ENCODE measurements at regions not wholly inside any gene's neighbourhood (a gene's known extent, or its start where the extent isn't known, plus 50 kb on each side); places are given as distances from the start of the nearest gene placed in this dataset.

DNA sequence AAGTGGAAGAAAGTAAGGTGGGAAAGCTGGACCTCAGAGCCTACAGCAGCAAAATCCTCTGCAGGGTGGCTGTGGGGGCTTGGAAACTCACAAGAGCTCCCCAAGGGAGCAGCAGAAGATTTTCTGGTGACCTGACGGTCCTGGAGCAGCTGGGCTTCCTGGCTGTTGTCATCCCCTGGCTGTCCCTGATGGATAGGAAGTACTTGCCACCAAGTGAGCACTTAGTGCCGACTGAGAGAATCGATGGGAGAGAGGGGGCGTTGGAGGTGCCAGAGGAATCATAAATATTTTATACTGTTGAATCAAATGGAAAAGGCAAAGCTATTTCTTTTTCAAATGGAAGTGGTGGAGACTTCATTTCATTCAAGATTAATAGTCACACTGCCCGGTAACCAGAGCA lies 167.1 kb upstream of the ITGB1 start:
- Histone ChIP-seq H3K4me2 (replicated peaks; ENCODE audit: low read depth, low read length, poor library complexity, severe bottlenecking) (no peak overlapping the region), H3K79me2 (ENCODE audit: control insufficient read depth, insufficient read depth, low read length) (no peaks in the 10 kb centered on the region), H2AFZ (ENCODE audit: insufficient read depth, low read depth, low read length, poor library complexity, severe bottlenecking) (no peak overlapping the region), H3K27ac (ENCODE audit: low read length in 2 of 2) (no peak overlapping the region), H3K9ac (ENCODE audit: low read length) (no peak overlapping the region), H3K4me1 (ENCODE audit: control insufficient read depth in 2 of 2, insufficient read depth in 2 of 2, low read length in 2 of 2) (peaks cover 6 to 25% of the 10 kb centered on the region in 2 donors), H3K9me3 (ENCODE audit: control extremely low read depth in 1 of 3, control insufficient read depth in 2 of 3, insufficient read depth in 1 of 3, low read length in 2 of 3) (peaks cover 0 to 3% (median 0%) of the 10 kb centered on the region in 3 donors), H4K20me1 (ENCODE audit: control insufficient read depth, insufficient read depth, low read length, poor library complexity, severe bottlenecking) (no peaks in the 10 kb centered on the region), H3K4me3 (ENCODE audit: control extremely low read depth in 1 of 5, extremely low read depth in 1 of 5, insufficient read depth in 1 of 5, low read depth in 2 of 5, low read length in 4 of 5) (no peak overlapping the region), H3K27me3 (replicated peaks in 1 of 4; ENCODE audit: control extremely low read depth in 1 of 4, control insufficient read depth in 3 of 4, insufficient read depth in 4 of 4, low read length in 3 of 4) (no peaks in the 10 kb centered on the region), H3K36me3 (replicated peaks in 1 of 2; ENCODE audit: control extremely low read depth in 1 of 2, control insufficient read depth in 1 of 2, extremely low read depth in 1 of 2, insufficient read depth in 2 of 2, low read length in 1 of 2) (no peaks in the 10 kb centered on the region)
- no peak for ATAC-seq (ENCODE audit: low read depth)
- POLR2A ChIA-PET = no interaction called here
- no peak overlapping the region for H3K4me3 Mint-ChIP-seq
- no peaks in the 10 kb centered on the region for H3K27me3 Mint-ChIP-seq
- no peak for TF ChIP-seq EZH2 (IDR thresholded peaks at IDR 0.05; ENCODE audit: borderline replicate concordance, insufficient read depth, low read depth, low read length, poor library complexity, severe bottlenecking)
- TF ChIP-seq, protein P1, sequence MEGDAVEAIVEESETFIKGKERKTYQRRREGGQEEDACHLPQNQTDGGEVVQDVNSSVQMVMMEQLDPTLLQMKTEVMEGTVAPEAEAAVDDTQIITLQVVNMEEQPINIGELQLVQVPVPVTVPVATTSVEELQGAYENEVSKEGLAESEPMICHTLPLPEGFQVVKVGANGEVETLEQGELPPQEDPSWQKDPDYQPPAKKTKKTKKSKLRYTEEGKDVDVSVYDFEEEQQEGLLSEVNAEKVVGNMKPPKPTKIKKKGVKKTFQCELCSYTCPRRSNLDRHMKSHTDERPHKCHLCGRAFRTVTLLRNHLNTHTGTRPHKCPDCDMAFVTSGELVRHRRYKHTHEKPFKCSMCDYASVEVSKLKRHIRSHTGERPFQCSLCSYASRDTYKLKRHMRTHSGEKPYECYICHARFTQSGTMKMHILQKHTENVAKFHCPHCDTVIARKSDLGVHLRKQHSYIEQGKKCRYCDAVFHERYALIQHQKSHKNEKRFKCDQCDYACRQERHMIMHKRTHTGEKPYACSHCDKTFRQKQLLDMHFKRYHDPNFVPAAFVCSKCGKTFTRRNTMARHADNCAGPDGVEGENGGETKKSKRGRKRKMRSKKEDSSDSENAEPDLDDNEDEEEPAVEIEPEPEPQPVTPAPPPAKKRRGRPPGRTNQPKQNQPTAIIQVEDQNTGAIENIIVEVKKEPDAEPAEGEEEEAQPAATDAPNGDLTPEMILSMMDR (IDR thresholded peaks at IDR 0.05) = no peak
- no peaks in the 10 kb centered on the region for H3K9me3 Mint-ChIP-seq (ENCODE audit: insufficient read depth)
- 80% methylated on average over 2 of the region's 5 CpGs for WGBS (ENCODE audit: insufficient coverage)
- peaks cover 31% of the 10 kb centered on the region for H3K4me1 Mint-ChIP-seq
- CTCF ChIA-PET = no interaction called here
- H3K27ac Mint-ChIP-seq = no peak overlapping the region
- intact Hi-C loops (cut with micrococcal nuclease) = no loop called here
- no peak for DNase-seq

DNA sequence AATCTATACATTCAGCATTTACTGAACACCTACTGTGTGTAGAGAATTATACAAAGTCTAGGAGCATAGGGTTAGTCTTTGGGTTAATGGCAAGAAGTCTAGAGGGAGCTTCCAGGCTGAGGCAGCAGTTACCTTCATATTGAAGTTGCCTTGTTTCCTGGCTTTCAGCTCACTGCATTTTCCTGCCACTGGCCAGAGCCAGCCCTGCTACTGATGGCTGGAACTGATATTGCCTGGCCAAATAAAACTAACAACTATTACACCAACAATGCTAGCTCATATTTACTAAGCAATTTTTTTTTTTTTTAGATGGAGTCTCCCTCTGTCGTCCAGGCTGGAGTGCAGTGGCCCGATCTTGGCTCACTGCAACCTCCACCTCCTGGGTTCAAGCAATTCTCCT lies 165.7 kb upstream of the ITGB1 start:
- CTCF ChIA-PET = interaction anchor here (0.8 to 1.0 kb wide), 2 partner anchors 8 to 32 kb away, joined by 3 read pairs; no protein-coding TSS in a partner anchor
- TF ChIP-seq, protein P1 (IDR thresholded peaks at IDR 0.05) = no peak
- TF ChIP-seq EZH2 (IDR thresholded peaks at IDR 0.05; ENCODE audit: borderline replicate concordance, insufficient read depth, low read depth, low read length, poor library complexity, severe bottlenecking) = no peak

More for the DNA sequence above, 165.7 kb upstream of the ITGB1 start:
- no peaks in the 10 kb centered on the region for H3K36me3 ChIP-seq (replicated peaks in 1 of 2; ENCODE audit: control extremely low read depth in 1 of 2, control insufficient read depth in 1 of 2, extremely low read depth in 1 of 2, insufficient read depth in 2 of 2, low read length in 1 of 2)
- Mint-ChIP-seq H3K27ac (no peak overlapping the region), H3K27me3 (no peaks in the 10 kb centered on the region), H3K4me1 (peaks cover 36% of the 10 kb centered on the region), H3K9me3 (ENCODE audit: insufficient read depth) (no peaks in the 10 kb centered on the region), H3K4me3 (no peak overlapping the region)
- no peak for ATAC-seq (ENCODE audit: low read depth)
- H4K20me1 ChIP-seq (ENCODE audit: control insufficient read depth, insufficient read depth, low read length, poor library complexity, severe bottlenecking) = no peaks in the 10 kb centered on the region
- H3K9me3 ChIP-seq (ENCODE audit: control extremely low read depth in 1 of 3, control insufficient read depth in 2 of 3, insufficient read depth in 1 of 3, low read length in 2 of 3) = peaks cover 0 to 3% (median 0%) of the 10 kb centered on the region in 3 donors
- POLR2A ChIA-PET = no interaction called here
- DNase-seq = no peak
- H3K4me3 ChIP-seq (ENCODE audit: control extremely low read depth in 1 of 5, extremely low read depth in 1 of 5, insufficient read depth in 1 of 5, low read depth in 2 of 5, low read length in 4 of 5) = no peak overlapping the region
- intact Hi-C loops (cut with micrococcal nuclease) = no loop called here
- peaks cover 6 to 25% of the 10 kb centered on the region in 2 donors for H3K4me1 ChIP-seq (ENCODE audit: control insufficient read depth in 2 of 2, insufficient read depth in 2 of 2, low read length in 2 of 2)
- no peak overlapping the region for H3K9ac ChIP-seq (ENCODE audit: low read length)
- WGBS (ENCODE audit: insufficient coverage) = no CpG with 5 or more reads among the region's 2 CpGs
- no peak overlapping the region for H2AFZ ChIP-seq (ENCODE audit: insufficient read depth, low read depth, low read length, poor library complexity, severe bottlenecking)
- no peaks in the 10 kb centered on the region for H3K27me3 ChIP-seq (replicated peaks in 1 of 4; ENCODE audit: control extremely low read depth in 1 of 4, control insufficient read depth in 3 of 4, insufficient read depth in 4 of 4, low read length in 3 of 4)
- H3K79me2 ChIP-seq (ENCODE audit: control insufficient read depth, insufficient read depth, low read length) = no peaks in the 10 kb centered on the region
- no peak overlapping the region for H3K27ac ChIP-seq (ENCODE audit: low read length in 2 of 2)
- H3K4me2 ChIP-seq (replicated peaks; ENCODE audit: low read depth, low read length, poor library complexity, severe bottlenecking) = no peak overlapping the region

Data from B cell (primary cell).